ENCODE measurements at regions not wholly inside any gene's neighbourhood (a gene's known extent, or its start where the extent isn't known, plus 50 kb on each side); places are given as distances from the start of the nearest gene placed in this dataset.

DNA sequence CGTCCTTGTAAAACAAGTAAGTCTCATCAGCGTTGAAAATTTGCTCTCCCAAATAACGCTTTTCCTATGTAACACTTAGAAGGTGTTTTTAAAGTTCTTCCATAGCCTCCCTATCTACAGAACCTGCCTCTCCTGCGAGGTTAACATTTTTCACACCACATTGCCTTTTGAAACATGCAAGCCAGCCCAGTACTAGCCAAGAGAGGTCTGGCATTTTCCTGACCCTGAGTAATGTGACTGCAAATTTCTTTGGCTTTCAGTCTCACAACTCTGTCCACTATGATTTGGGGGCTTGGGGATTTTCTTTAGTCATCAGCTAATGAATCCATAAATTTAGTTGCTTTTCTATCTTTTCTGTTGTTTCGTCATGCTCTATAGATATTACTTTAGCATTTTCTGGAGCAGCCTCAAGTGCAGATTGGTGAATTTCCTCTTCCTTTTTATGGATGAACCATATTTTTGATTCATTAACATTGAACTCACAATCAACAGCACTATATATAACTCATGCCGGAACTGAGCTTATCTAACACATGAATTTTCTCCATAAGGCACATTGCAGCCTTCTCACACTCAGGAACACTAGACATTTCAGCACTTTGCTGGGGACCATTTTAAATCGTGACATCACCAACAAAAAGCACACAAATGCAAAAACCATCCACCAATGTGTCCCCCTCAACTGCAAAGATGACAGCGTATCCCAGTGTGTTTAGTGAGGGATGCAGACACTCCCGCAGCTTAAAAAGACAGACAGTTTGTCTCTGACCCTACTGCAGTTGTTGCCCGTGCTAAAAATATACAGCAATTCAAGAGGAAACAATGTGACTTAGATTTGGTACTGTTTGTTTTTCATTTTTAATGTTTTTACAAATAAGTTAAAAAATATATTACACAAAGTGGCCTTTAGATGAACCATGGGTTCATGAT is 77.2 kb upstream of the SPATA31C2 start:
- TF ChIP-seq, protein P1, sequence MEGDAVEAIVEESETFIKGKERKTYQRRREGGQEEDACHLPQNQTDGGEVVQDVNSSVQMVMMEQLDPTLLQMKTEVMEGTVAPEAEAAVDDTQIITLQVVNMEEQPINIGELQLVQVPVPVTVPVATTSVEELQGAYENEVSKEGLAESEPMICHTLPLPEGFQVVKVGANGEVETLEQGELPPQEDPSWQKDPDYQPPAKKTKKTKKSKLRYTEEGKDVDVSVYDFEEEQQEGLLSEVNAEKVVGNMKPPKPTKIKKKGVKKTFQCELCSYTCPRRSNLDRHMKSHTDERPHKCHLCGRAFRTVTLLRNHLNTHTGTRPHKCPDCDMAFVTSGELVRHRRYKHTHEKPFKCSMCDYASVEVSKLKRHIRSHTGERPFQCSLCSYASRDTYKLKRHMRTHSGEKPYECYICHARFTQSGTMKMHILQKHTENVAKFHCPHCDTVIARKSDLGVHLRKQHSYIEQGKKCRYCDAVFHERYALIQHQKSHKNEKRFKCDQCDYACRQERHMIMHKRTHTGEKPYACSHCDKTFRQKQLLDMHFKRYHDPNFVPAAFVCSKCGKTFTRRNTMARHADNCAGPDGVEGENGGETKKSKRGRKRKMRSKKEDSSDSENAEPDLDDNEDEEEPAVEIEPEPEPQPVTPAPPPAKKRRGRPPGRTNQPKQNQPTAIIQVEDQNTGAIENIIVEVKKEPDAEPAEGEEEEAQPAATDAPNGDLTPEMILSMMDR (IDR thresholded peaks at IDR 0.05) = no peak
- TF ChIP-seq POLR2A (IDR thresholded peaks at IDR 0.05) = no peak
- TF ChIP-seq EP300 (IDR thresholded peaks at IDR 0.05) = no peak
- no peak for TF ChIP-seq POLR2AphosphoS5 (IDR thresholded peaks at IDR 0.05)

All from suprapubic skin (tissue), 4 donors.